Spleen (tissue), 11 donors: ENCODE measurements at regions not wholly inside any gene's neighbourhood (a gene's known extent, or its start where the extent isn't known, plus 50 kb on each side); places are given as distances from the start of the nearest gene placed in this dataset.
"Not testable (repeated sequence)": the region's sequence is repeated elsewhere in the genome, so short reads cannot be mapped to it uniquely, and the experiment has no call there.

ENCODE experiments used
- DNase-seq: peaks from one replicate; pipeline ENCODE4 v3.0.0-alpha.2; 2020
- H3K27ac ChIP-seq, 8 donors: fragments of 200-600 bp; sonication (generic) in 7 of 8; 1 replicate in 4 of 8; 2 replicates in 4 of 8; pipeline versions ENCODE4 v1.5.0 to v1.8.0; 2016 to 2021; ENCODE audit warnings: inconsistent platforms in 4 of 8, mild to moderate bottlenecking in 4 of 8, moderate library complexity in 1 of 8
- H3K27me3 ChIP-seq, 7 donors: fragments of 200-600 bp; sonication (generic) in 6 of 7; replicated peaks in 1 of 7; 1 replicate in 4 of 7; 2 replicates in 3 of 7; pipeline versions ENCODE4 v1.5.0 to v1.8.0; 2016 to 2021; ENCODE audit warnings: inconsistent platforms in 3 of 7, mild to moderate bottlenecking in 1 of 7
- H3K36me3 ChIP-seq, 6 donors: fragments of 200-600 bp; sonication (generic) in 5 of 6; 1 replicate in 4 of 6; 2 replicates in 2 of 6; pipeline versions ENCODE4 v1.5.0 to v1.8.0; 2016 to 2021; ENCODE audit warnings: inconsistent platforms in 2 of 6
- H3K4me1 ChIP-seq, 6 donors: fragments of 200-600 bp; sonication (generic) in 5 of 6; 1 replicate in 3 of 6; 2 replicates in 3 of 6; pipeline versions ENCODE4 v1.5.0 to v1.8.0; 2016 to 2021; ENCODE audit warnings: inconsistent platforms in 3 of 6
- H3K4me3 ChIP-seq, 8 donors: fragments of 200-600 bp; sonication (generic) in 7 of 8; 1 replicate in 4 of 8; 2 replicates in 4 of 8; pipeline versions ENCODE4 v1.5.0 to v1.8.0; 2016 to 2021; ENCODE audit warnings: inconsistent platforms in 4 of 8, mild to moderate bottlenecking in 4 of 8, moderate library complexity in 2 of 8
- H3K9me3 ChIP-seq, 8 donors: fragments of 200-600 bp; sonication (generic) in 7 of 8; 1 replicate in 4 of 8; 2 replicates in 4 of 8; pipeline versions ENCODE4 v1.5.0 to v1.8.0; 2016 to 2021; ENCODE audit warnings: inconsistent platforms in 4 of 8
- POLR2A ChIP-seq, 3 donors: fragments of 450-650 bp; IDR thresholded peaks; one replicate each; pipeline ENCODE4 v1.5.1; 2017; ENCODE audit warnings: antibody characterized with exemption in 3 of 3, mild to moderate bottlenecking in 1 of 3
- POLR2AphosphoS5 ChIP-seq, 3 donors: sonication (generic); formaldehyde crosslinking; IDR thresholded peaks; one replicate each; pipeline ENCODE4 v1.5.1; 2017; ENCODE audit warnings: antibody characterized with exemption in 3 of 3
- WGBS, 5 donors: extraction: QIAGEN DNeasy Blood & Tissue Kit in 3 of 5; methylation state at CpG; one replicate each; pipeline versions ENCODE4 v1.1.5 to v1.1.7; 2013 to 2018; 5-methylcytosine and 5-hydroxymethylcytosine counted together
- intact Hi-C: fragments of 100-400 bp; cut with DNase I; formaldehyde crosslinking; loops from one replicate; pipeline ENCODE4 v1.15.0; 2023; ENCODE audit warnings: low total_unique reads
- TF ChIP-seq, protein P1 (sequence below), 11 experiments: fragments of 200-600 bp in 7 of 11; fragments of 450-650 bp in 4 of 11; sonication (generic) in 4 of 11; IDR thresholded peaks in 8 of 11; conservative IDR thresholded peaks in 3 of 11; 1 replicate in 7 of 11; 2 replicates in 4 of 11; pipeline versions ENCODE4 v1.4.0 to v1.8.0; 2016 to 2021; ENCODE audit warnings: antibody characterized with exemption in 11 of 11, inconsistent platforms in 4 of 11, mild to moderate bottlenecking in 1 of 11
- donor health status: healthy with polysubstance abuse.
- donor health status: DM: no; HTN: no; CAD: no; lungs with moderate emphysema.
- donor health status: DM: no; HTN: no; CAD: no.
- donor health status: Bipolar disorder and iron deficiency.
- donor health status: healthy.
- donor health status: DM: no; HTN: no; CAD: no.
- donor health status: DM: yes; HTN: yes; CAD: no.

DNA sequence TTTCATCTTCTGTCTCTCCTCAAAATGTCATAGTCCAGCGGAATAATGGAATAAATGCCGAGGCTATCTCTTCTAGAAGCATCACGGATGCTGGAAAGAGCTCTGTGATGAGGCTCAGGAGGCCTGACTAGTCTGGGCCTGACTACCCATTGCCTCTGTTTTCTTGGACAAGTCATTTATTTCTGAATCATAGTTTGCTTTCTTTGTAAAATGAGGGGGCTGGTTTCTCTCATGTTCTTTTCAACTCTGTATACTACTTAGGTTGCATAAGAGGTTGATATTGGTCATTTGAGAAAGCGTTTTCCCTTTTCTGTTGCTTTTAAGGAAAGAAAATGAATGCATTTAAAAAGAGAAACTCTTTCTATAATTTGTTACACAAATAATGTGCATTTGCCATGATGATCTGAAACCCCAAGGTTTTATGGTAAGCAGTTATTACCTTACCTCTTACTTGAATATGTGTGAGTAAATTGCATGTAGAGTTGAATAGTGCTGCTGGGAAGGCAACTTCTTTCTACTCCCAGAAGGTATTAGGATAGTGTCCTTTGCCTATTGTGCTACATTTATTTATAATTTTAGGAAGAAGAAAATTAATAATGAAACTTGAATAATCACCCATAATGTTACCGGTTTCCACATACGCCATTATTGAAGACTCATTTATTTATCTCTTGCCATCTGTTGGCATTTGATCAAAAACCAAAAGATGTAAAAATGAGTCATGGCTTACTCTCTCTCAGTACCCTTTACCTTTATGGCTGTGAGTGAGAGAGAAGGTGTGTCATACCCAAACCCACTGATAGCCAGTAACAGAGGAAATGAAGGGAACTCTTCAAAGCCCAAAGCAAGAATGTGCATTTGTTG is 179.1 kb downstream of the FASLG start:
- Histone ChIP-seq H3K9me3 (no peaks in the 10 kb centered on the region), H3K27ac (peak overlapping the region in 1 of 8 donors; percentile 1), H3K4me3 (no peak overlapping the region), H3K36me3 (no peaks in the 10 kb centered on the region), H3K27me3 (no peaks in the 10 kb centered on the region), H3K4me1 (peaks cover 0 to 5% (median 2%) of the 10 kb centered on the region in 6 donors)
- no peak for DNase-seq
- WGBS, 5 donors, result 68 to 82% (median 76%) methylated on average over 6 of the region's 6 CpGs
- intact Hi-C loops, result no loop called here
- no peak for TF ChIP-seq POLR2AphosphoS5 (IDR thresholded peaks at IDR 0.05)
- TF ChIP-seq, protein P1, sequence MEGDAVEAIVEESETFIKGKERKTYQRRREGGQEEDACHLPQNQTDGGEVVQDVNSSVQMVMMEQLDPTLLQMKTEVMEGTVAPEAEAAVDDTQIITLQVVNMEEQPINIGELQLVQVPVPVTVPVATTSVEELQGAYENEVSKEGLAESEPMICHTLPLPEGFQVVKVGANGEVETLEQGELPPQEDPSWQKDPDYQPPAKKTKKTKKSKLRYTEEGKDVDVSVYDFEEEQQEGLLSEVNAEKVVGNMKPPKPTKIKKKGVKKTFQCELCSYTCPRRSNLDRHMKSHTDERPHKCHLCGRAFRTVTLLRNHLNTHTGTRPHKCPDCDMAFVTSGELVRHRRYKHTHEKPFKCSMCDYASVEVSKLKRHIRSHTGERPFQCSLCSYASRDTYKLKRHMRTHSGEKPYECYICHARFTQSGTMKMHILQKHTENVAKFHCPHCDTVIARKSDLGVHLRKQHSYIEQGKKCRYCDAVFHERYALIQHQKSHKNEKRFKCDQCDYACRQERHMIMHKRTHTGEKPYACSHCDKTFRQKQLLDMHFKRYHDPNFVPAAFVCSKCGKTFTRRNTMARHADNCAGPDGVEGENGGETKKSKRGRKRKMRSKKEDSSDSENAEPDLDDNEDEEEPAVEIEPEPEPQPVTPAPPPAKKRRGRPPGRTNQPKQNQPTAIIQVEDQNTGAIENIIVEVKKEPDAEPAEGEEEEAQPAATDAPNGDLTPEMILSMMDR (IDR thresholded peaks at IDR 0.05 in 8 of 11, conservative IDR thresholded peaks at IDR 0.05 in 3 of 11), result no peak
- TF ChIP-seq POLR2A (IDR thresholded peaks at IDR 0.05), result no peak

DNA sequence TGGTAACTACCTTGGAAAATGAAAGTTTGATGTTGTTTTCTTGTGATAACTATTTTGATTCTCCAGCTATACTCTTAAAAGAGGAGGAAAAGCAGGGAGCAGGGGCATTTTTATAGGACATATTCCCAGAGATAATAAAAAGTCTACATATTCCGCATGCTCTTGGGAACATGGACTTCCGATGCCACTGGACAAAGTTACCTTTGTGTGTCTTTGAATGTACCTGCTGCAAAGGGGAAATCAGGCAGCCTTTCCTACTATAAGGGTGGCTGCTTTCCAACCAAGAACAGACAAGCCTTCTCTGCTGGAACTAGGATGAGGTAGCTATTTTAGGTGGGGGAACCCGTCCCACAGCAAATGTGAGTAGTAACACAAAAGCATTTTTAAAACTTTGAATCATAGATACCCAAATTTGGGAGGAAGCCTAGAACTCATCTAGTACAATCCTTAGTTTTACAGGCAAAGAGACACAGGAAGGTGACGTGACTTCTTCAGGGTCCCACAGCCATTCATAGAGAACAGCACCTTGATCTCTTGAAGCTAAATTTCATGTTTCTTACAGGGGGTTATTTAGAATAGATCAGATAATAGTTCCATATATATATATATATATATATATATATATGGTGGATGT is 179.9 kb downstream of the FASLG start:
- DNase-seq, result no peak
- Histone ChIP-seq H3K36me3 (no peaks in the 10 kb centered on the region), H3K9me3 (no peaks in the 10 kb centered on the region), H3K4me3 (no peak overlapping the region), H3K27me3 (no peaks in the 10 kb centered on the region), H3K27ac (peak overlapping the region in 2 of 8 donors; percentile 1 to 3), H3K4me1 (peaks cover 0 to 6% (median 3%) of the 10 kb centered on the region in 6 donors)
- intact Hi-C loops, result no loop called here
- WGBS, 5 donors, result 85 to 96% (median 94%) methylated on average over 4 of the region's 4 CpGs
- TF ChIP-seq, protein P1 (IDR thresholded peaks at IDR 0.05 in 8 of 11, conservative IDR thresholded peaks at IDR 0.05 in 3 of 11), result no peak
- TF ChIP-seq POLR2A (IDR thresholded peaks at IDR 0.05) (no peak), POLR2AphosphoS5 (IDR thresholded peaks at IDR 0.05) (no peak)

DNA sequence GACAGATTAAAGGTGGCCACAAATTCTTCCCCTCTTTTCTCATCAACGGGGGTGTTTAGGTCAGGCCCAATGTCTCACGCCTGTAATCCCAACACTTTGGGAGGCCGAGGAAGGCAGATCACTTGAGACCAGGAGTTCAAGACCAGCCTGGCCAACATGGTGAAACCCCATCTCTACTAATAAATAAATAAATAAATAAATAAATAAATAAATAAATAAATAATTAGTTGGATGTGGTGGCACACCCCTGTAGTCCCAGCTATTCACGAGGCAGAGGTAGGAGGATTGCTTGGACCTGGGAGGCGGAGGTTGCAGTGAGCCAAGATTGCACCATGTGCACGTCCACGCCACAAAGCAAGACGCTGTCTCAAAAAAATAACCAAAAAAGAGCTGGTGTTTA is 180.7 kb downstream of the FASLG start:
- H3K36me3 ChIP-seq, H3K9me3 ChIP-seq, H3K4me3 ChIP-seq, DNase-seq, H3K27me3 ChIP-seq, intact Hi-C loops, H3K27ac ChIP-seq: not testable (repeated sequence)
- H3K4me1 ChIP-seq, result peaks cover 0 to 15% (median 3%) of the 10 kb centered on the region in 6 donors
- 94 to 97% (median 96%) methylated on average over 8 of the region's 8 CpGs for WGBS, 5 donors

DNA sequence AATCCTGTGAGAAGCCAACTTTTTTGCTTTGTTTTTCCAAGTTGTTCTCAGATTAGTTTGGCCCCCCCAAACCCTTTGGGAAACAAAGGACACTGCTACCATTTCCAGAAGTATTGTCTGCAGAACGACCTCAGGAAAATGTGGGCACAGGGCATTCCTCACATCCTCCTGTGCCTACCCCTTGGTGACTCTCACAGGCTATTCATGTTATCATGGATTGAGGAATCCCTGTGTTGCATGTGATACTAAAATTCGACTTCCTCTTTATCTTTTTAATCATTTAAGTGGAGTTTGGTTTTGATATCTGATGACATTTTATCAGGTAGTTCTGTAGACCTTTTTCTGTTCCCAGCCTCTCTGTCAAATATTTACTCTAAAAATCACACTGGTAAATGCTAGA is 184.5 kb downstream of the FASLG start:
- no peaks in the 10 kb centered on the region for H3K9me3 ChIP-seq
- intact Hi-C loops, result no loop called here
- TF ChIP-seq POLR2AphosphoS5 (IDR thresholded peaks at IDR 0.05) (no peak), POLR2A (IDR thresholded peaks at IDR 0.05) (no peak)
- TF ChIP-seq, protein P1 (IDR thresholded peaks at IDR 0.05 in 8 of 11, conservative IDR thresholded peaks at IDR 0.05 in 3 of 11), result no peak
- no peak overlapping the region for H3K4me3 ChIP-seq
- H3K27me3 ChIP-seq, result no peaks in the 10 kb centered on the region
- H3K27ac ChIP-seq, result peak overlapping the region in 1 of 8 donors; percentile 8
- peaks cover 0 to 31% (median 11%) of the 10 kb centered on the region in 6 donors for H3K4me1 ChIP-seq
- DNase-seq, result no peak
- 26 to 48% (median 45%) methylated on average over 2 of the region's 2 CpGs for WGBS, 5 donors
- H3K36me3 ChIP-seq, result no peaks in the 10 kb centered on the region
